PC-9 (cell line): ENCODE measurements at regions not wholly inside any gene's neighbourhood (a gene's known extent, or its start where the extent isn't known, plus 50 kb on each side); places are given as distances from the start of the nearest gene placed in this dataset.

Experiments used
- BruUV-seq: library from RNA; stranded (reverse); fragments of 400-500 nt; replicated peaks from 2 replicates; lab custom pipeline; 2021; lab: Mats Ljungman, UMichigan
- CTCF ChIA-PET: fragments of 300-600 bp; sonication (Branson Sonifier 250); formaldehyde crosslinking; loops from one replicate; lab custom pipeline; 2022; ENCODE audit warnings: antibody characterized with exemption; lab: Charles Lee
- POLR2A ChIA-PET: fragments of 300-600 bp; sonication (Branson Sonifier 250); formaldehyde crosslinking; loops from one replicate; lab custom pipeline; 2022; ENCODE audit warnings: antibody characterized with exemption; ENCODE audit not compliant: unreplicated experiment; lab: Charles Lee
- DNase-seq, 2 experiments: peaks; one replicate each; pipeline versions ENCODE4 v3.0.0 to v3.0.0-alpha.2; 2015 to 2022; ENCODE audit warnings: mixed read lengths in 1 of 2
- H2AFZ ChIP-seq: fragments of 200-600 bp; sonication (generic); 2 replicates; pipeline ENCODE4 v1.8.1; 2017; ENCODE audit warnings: antibody characterized with exemption
- H3F3A ChIP-seq: fragments of 200-600 bp; sonication (generic); 2 replicates; pipeline ENCODE4 v1.8.1; 2017; ENCODE audit warnings: antibody characterized with exemption, mild to moderate bottlenecking, low read depth; ENCODE audit not compliant: insufficient read depth
- H3K27ac ChIP-seq: fragments of 200-600 bp; sonication (generic); 2 replicates; pipeline ENCODE4 v1.6.1; 2016; ENCODE audit warnings: mixed run types
- H3K27me3 ChIP-seq: fragments of 200-600 bp; sonication (generic); 2 replicates; pipeline ENCODE4 v1.6.1; 2016; ENCODE audit warnings: low read depth, mixed run types; ENCODE audit not compliant: insufficient read depth
- H3K36me3 ChIP-seq: fragments of 200-600 bp; sonication (generic); 2 replicates; pipeline ENCODE4 v1.6.1; 2016; ENCODE audit warnings: low read depth, mixed run types
- H3K4me1 ChIP-seq: fragments of 200-600 bp; sonication (generic); replicated peaks from 2 replicates; pipeline ENCODE4 v1.6.1; 2016; ENCODE audit warnings: mixed run types; ENCODE audit not compliant: insufficient read depth
- H3K4me2 ChIP-seq: fragments of 200-600 bp; sonication (generic); 2 replicates; pipeline ENCODE4 v1.6.1; 2017; ENCODE audit warnings: mixed run types
- H3K4me3 ChIP-seq: fragments of 200-600 bp; sonication (generic); 2 replicates; pipeline ENCODE4 v1.6.1; 2016; ENCODE audit warnings: mixed run types
- H3K79me2 ChIP-seq: fragments of 200-600 bp; sonication (generic); 2 replicates; pipeline ENCODE4 v1.6.1; 2017; ENCODE audit warnings: low read depth, mixed run types
- H3K9me2 ChIP-seq: fragments of 200-600 bp; sonication (generic); 2 replicates; pipeline ENCODE4 v1.8.1; 2017; ENCODE audit warnings: mild to moderate bottlenecking; ENCODE audit not compliant: insufficient read depth
- H3K9me3 ChIP-seq: fragments of 200-600 bp; sonication (generic); 2 replicates; pipeline ENCODE4 v1.8.1; 2016; ENCODE audit warnings: low read depth; ENCODE audit not compliant: insufficient read depth
- H4K20me1 ChIP-seq: fragments of 200-600 bp; sonication (generic); 2 replicates; pipeline ENCODE4 v1.8.1; 2017; ENCODE audit not compliant: insufficient read depth
- EZH2 ChIP-seq: fragments of 200-600 bp; sonication (generic); IDR thresholded peaks from 2 replicates; pipeline ENCODE4 v1.8.0; 2017; ENCODE audit warnings: antibody characterized with exemption, low read depth
- intact Hi-C: fragments of 100-400 bp; cut with micrococcal nuclease; formaldehyde crosslinking; loops from one replicate; pipeline ENCODE4 v1.10.0; 2022; ENCODE audit not compliant: unreplicated experiment
- TF ChIP-seq, protein P1 (sequence below): fragments of 200-600 bp; sonication (generic); conservative IDR thresholded peaks from 2 replicates; pipeline ENCODE4 v1.6.1; 2017; ENCODE audit warnings: mixed run types, antibody characterized with exemption, mild to moderate bottlenecking, moderate library complexity

DNA sequence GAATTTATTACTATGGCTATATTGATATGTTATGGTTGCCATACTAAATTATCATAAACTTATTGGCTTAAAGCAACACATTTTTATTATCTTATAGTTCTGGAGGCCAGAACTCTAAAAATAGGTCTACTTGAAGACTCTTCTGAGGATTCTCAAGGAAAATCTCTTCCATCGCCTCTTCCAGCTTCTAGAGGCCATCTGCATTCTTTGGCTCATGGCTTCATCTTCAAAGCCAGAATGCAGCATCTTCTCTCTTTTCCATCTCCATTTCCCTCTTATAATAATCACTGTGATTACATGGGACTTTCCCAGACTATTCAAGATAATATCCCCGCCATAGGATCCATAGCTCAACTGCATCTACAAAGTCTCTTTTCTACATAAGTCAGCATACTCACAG lies 385.4 kb downstream of the RMST start:
- H3K4me3 ChIP-seq = no peak overlapping the region
- no peaks in the 10 kb centered on the region for H3K36me3 ChIP-seq
- no peaks in the 10 kb centered on the region for H3K9me2 ChIP-seq
- H2AFZ ChIP-seq = no peak overlapping the region
- H3K27me3 ChIP-seq = no peaks in the 10 kb centered on the region
- BruUV-seq = no TSS peak
- no peaks in the 10 kb centered on the region for H3K79me2 ChIP-seq
- no peaks in the 10 kb centered on the region for H3K4me1 ChIP-seq
- H3K9me3 ChIP-seq = no peaks in the 10 kb centered on the region
- ChIA-PET CTCF (no interaction called here), POLR2A (no interaction called here)
- no peak overlapping the region for H3K27ac ChIP-seq
- H4K20me1 ChIP-seq = no peaks in the 10 kb centered on the region
- H3K4me2 ChIP-seq = no peak overlapping the region
- no peaks in the 10 kb centered on the region for H3F3A ChIP-seq
- intact Hi-C loops = no loop called here
- TF ChIP-seq, protein P1, sequence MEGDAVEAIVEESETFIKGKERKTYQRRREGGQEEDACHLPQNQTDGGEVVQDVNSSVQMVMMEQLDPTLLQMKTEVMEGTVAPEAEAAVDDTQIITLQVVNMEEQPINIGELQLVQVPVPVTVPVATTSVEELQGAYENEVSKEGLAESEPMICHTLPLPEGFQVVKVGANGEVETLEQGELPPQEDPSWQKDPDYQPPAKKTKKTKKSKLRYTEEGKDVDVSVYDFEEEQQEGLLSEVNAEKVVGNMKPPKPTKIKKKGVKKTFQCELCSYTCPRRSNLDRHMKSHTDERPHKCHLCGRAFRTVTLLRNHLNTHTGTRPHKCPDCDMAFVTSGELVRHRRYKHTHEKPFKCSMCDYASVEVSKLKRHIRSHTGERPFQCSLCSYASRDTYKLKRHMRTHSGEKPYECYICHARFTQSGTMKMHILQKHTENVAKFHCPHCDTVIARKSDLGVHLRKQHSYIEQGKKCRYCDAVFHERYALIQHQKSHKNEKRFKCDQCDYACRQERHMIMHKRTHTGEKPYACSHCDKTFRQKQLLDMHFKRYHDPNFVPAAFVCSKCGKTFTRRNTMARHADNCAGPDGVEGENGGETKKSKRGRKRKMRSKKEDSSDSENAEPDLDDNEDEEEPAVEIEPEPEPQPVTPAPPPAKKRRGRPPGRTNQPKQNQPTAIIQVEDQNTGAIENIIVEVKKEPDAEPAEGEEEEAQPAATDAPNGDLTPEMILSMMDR = no peak
- TF ChIP-seq EZH2 = no peak
- no peak for DNase-seq

DNA sequence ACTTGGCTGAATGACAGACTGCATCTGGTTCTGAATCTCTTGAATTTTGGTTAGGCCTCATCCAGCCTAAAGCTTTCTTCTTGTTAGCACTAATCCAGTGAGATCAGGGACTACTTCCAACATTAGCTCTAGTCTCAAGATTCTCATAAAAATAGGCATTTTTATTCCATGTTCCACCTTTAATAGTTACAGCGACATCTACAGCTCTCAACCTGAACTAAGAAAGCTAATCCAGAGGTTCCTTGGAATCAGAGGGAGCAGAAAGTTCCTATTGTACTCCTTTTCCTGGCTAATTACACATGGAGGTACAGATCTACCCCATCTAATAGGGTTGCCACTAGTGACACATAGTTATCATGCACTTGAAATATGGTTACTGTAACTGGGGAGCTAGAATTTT lies 391.9 kb downstream of the RMST start:
- ChIA-PET CTCF (no interaction called here), POLR2A (no interaction called here)
- no TSS peak for BruUV-seq
- no peaks in the 10 kb centered on the region for H3K79me2 ChIP-seq
- no peaks in the 10 kb centered on the region for H3K27me3 ChIP-seq
- TF ChIP-seq, protein P1 = peak; percentile 43; the same call in 1 of the 2 replicates
- TF ChIP-seq EZH2 = no peak
- H2AFZ ChIP-seq = no peak overlapping the region
- H4K20me1 ChIP-seq = no peaks in the 10 kb centered on the region
- no peaks in the 10 kb centered on the region for H3K4me1 ChIP-seq
- H3K27ac ChIP-seq = no peak overlapping the region
- intact Hi-C loops = no loop called here
- H3K36me3 ChIP-seq = no peaks in the 10 kb centered on the region
- no peaks in the 10 kb centered on the region for H3K9me2 ChIP-seq
- H3K4me2 ChIP-seq = no peak overlapping the region
- no peak overlapping the region for H3K4me3 ChIP-seq
- DNase-seq = no peak
- H3K9me3 ChIP-seq = no peaks in the 10 kb centered on the region
- H3F3A ChIP-seq = no peaks in the 10 kb centered on the region

- H4K20me1 ChIP-seq = no peaks in the 10 kb centered on the region
- no peaks in the 10 kb centered on the region for H3K9me2 ChIP-seq
- no peaks in the 10 kb centered on the region for H3K9me3 ChIP-seq
- no peaks in the 10 kb centered on the region for H3K36me3 ChIP-seq
- H3K4me3 ChIP-seq = no peak overlapping the region
- H3K27ac ChIP-seq = no peak overlapping the region
- TF ChIP-seq, protein P1 = no peak
- no peak for TF ChIP-seq EZH2
- H3K79me2 ChIP-seq = no peaks in the 10 kb centered on the region
- ChIA-PET CTCF (no interaction called here), POLR2A (no interaction called here)
- BruUV-seq = no TSS peak
- no peaks in the 10 kb centered on the region for H3F3A ChIP-seq
- intact Hi-C loops = no loop called here
- no peaks in the 10 kb centered on the region for H3K4me1 ChIP-seq
- H3K27me3 ChIP-seq = no peaks in the 10 kb centered on the region
- no peak overlapping the region for H2AFZ ChIP-seq
- H3K4me2 ChIP-seq = no peak overlapping the region
- no peak for DNase-seq
These were observed 399.5 kb downstream of the RMST start for GRCh38 chr12:97862072-97862471.
